Stimulated activated CD8-positive, alpha-beta memory T cell treated with anti-CD3 and anti-CD28 coated beads, Interleukin-12 subunit alpha, Interleukin-12 subunit beta, amount 100 ng/mL, for 1 hour (primary cell): ENCODE measurements at regions not wholly inside any gene's neighbourhood (a gene's known extent, or its start where the extent isn't known, plus 50 kb on each side); places are given as distances from the start of the nearest gene placed in this dataset.

ENCODE experiments used
- DNase-seq: peaks from one replicate; pipeline ENCODE4 v3.0.0-alpha.2; 2020; ENCODE audit warnings: low read depth

- DNase-seq: no peak
Observed at GRCh38 chr1:208903251-208903905, 659.2 kb upstream of the PLXNA2 start.

- DNase-seq: no peak
Observed at GRCh38 chr1:208907790-208908189, 663.6 kb upstream of the PLXNA2 start.

- no peak for DNase-seq
Observed at GRCh38 chr1:208909011-208909984, 665.1 kb upstream of the PLXNA2 start.

GRCh38 chr1:208910161-208910560 lies 666.0 kb upstream of the PLXNA2 start:
- DNase-seq: no peak

GRCh38 chr1:208917281-208917680 lies 666.2 kb upstream of the CAMK1G start:
- no peak for DNase-seq

- DNase-seq: no peak
Observed at GRCh38 chr1:208917723-208918122, 665.8 kb upstream of the CAMK1G start.

- DNase-seq: no peak
Observed at GRCh38 chr1:208918160-208918559, 665.4 kb upstream of the CAMK1G start.

- no peak for DNase-seq
Observed at GRCh38 chr1:208919371-208919770, 664.1 kb upstream of the CAMK1G start.

GRCh38 chr1:208921259-208921658 lies 662.3 kb upstream of the CAMK1G start:
- no peak for DNase-seq

- no peak for DNase-seq
Observed at GRCh38 chr1:208923456-208923855, 660.1 kb upstream of the CAMK1G start.

GRCh38 chr1:208923946-208924720 lies 659.4 kb upstream of the CAMK1G start:
- DNase-seq: no peak

- no peak for DNase-seq
Observed at GRCh38 chr1:208924928-208925327, 658.6 kb upstream of the CAMK1G start.

- no peak for DNase-seq
Observed at GRCh38 chr1:208928349-208929010, 655.0 kb upstream of the CAMK1G start.

- no peak for DNase-seq
Observed at GRCh38 chr1:208929575-208929974, 653.9 kb upstream of the CAMK1G start.

GRCh38 chr1:208931936-208932335 lies 651.6 kb upstream of the CAMK1G start:
- DNase-seq: no peak

- no peak for DNase-seq
Observed at GRCh38 chr1:208933984-208934525, 649.5 kb upstream of the CAMK1G start.

GRCh38 chr1:208934933-208935332 lies 648.6 kb upstream of the CAMK1G start:
- no peak for DNase-seq

GRCh38 chr1:208935517-208936187 lies 647.9 kb upstream of the CAMK1G start:
- DNase-seq: no peak

GRCh38 chr1:208939537-208940085 lies 643.9 kb upstream of the CAMK1G start:
- no peak for DNase-seq

- no peak for DNase-seq
Observed at GRCh38 chr1:208942394-208943130, 641.0 kb upstream of the CAMK1G start.
